ENCODE measurements at regions not wholly inside any gene's neighbourhood (a gene's known extent, or its start where the extent isn't known, plus 50 kb on each side); places are given as distances from the start of the nearest gene placed in this dataset.

DNA sequence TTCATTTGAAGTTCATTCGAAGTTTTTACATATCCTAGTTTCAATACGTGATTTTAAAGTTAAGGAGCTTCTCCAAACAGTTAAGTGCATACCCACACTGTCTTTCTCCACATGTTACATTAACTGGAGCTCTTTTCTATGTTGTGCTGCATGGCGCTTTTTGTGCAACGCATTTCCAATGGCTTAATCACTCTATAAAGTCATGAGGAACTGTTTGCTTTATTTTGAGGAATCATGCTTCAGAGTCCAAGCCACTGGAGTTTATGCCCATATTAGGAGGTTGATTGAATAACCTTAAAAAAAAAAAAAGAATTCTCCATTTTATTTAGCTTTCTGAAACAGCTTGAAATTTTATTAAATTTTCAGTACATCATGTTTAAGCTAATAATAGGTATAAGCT lies 109.4 kb upstream of the MBNL1 start (continued):
- TF ChIP-seq CHD2 (IDR thresholded peaks at IDR 0.05; ENCODE audit: low read length), result no peak
